ENCODE measurements at regions not wholly inside any gene's neighbourhood (a gene's known extent, or its start where the extent isn't known, plus 50 kb on each side); places are given as distances from the start of the nearest gene placed in this dataset.

DNA sequence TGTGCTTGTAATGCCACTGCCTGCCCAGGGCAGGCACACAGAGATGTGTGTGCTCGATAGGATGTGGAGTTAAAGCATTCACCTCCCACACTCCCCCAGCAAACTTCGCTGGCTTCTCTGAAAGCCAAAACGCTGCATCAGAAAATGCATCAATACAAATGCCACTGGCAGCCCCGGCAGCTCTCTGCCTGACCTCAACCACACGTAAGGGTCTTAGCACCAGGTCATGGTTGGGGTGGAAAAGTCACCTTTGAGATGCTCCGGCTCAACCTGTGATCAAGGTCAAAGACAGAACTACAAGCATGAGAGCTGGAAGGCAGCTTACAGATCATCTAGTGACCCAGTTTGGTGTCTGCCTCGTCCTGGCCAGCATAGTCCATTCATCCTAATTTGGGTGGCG, 114.4 kb upstream of the NANOS1 start:
- POLR2A ChIA-PET, result no interaction called here
- CTCF ChIA-PET, result no interaction called here

DNA sequence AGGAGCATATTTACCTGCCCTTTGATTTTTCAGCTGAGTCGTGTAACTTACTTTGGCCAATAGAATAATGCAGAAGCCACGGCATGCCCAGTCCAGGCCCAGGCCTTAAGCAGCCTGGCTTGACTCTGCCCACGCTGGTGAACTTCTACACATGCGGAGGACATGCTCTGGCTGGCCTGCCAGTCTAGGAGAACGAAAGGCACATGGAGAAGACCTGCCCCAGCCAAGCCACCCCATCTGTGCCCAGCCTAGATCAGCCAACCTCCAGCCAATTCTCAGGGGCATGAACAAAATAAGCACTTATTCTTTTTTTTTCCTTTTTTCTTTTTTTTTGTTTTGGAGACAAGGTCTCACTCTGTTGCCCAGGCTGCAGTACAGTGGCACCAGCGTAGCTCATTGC, 112.7 kb upstream of the NANOS1 start:
- no peak overlapping the region for H3K27ac ChIP-seq (ENCODE audit: low read depth, low read length)
- POLR2A ChIA-PET, result no interaction called here
- TF ChIP-seq, protein P1, sequence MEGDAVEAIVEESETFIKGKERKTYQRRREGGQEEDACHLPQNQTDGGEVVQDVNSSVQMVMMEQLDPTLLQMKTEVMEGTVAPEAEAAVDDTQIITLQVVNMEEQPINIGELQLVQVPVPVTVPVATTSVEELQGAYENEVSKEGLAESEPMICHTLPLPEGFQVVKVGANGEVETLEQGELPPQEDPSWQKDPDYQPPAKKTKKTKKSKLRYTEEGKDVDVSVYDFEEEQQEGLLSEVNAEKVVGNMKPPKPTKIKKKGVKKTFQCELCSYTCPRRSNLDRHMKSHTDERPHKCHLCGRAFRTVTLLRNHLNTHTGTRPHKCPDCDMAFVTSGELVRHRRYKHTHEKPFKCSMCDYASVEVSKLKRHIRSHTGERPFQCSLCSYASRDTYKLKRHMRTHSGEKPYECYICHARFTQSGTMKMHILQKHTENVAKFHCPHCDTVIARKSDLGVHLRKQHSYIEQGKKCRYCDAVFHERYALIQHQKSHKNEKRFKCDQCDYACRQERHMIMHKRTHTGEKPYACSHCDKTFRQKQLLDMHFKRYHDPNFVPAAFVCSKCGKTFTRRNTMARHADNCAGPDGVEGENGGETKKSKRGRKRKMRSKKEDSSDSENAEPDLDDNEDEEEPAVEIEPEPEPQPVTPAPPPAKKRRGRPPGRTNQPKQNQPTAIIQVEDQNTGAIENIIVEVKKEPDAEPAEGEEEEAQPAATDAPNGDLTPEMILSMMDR (IDR thresholded peaks at IDR 0.05; ENCODE audit: low read depth, low read length), result no peak
- H3K27me3 ChIP-seq (ENCODE audit: control insufficient read depth, insufficient read depth, low read length), result no peaks in the 10 kb centered on the region
- CTCF ChIA-PET, result no interaction called here
- no peak overlapping the region for H3K4me3 ChIP-seq (ENCODE audit: low read depth, low read length)
- H3K9me3 ChIP-seq (ENCODE audit: control insufficient read depth, insufficient read depth, low read length), result no peaks in the 10 kb centered on the region
- no peak for DNase-seq (ENCODE audit: low read depth, low spot score)

More for the DNA sequence above, 114.4 kb upstream of the NANOS1 start:
- Histone ChIP-seq H3K4me3 (ENCODE audit: low read depth, low read length) (no peak overlapping the region), H3K27me3 (ENCODE audit: control insufficient read depth, insufficient read depth, low read length) (no peaks in the 10 kb centered on the region), H3K27ac (ENCODE audit: low read depth, low read length) (no peak overlapping the region), H3K9me3 (ENCODE audit: control insufficient read depth, insufficient read depth, low read length) (no peaks in the 10 kb centered on the region; the same call in 1 of the 2 replicates)
- TF ChIP-seq, protein P1 (IDR thresholded peaks at IDR 0.05; ENCODE audit: low read depth, low read length), result no peak
- DNase-seq (ENCODE audit: low read depth, low spot score), result no peak

DNA sequence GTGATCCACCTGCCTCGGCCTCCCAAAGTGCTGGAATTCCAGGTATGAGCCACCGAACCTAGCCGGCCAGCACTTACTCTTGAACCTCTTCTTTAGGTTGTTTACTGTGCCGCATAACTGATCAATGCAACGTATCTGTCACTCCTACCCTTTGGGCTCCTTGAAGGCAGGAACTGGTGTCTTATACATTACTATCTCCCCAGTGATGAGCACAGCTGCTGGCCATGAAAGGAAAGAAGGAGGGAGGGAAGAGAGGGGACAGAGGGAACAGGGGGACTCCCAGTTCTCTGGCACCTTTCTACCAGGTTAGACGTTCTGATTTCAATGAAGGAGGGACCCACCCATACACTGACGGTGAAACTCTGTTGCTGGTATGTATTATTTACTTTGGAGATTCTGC, 111.8 kb upstream of the NANOS1 start:
- DNase-seq (ENCODE audit: low read depth, low spot score), result no peak
- H3K27ac ChIP-seq (ENCODE audit: low read depth, low read length), result no peak overlapping the region
- no peaks in the 10 kb centered on the region for H3K9me3 ChIP-seq (ENCODE audit: control insufficient read depth, insufficient read depth, low read length)
- CTCF ChIA-PET, result no interaction called here
- POLR2A ChIA-PET, result no interaction called here
- H3K27me3 ChIP-seq (ENCODE audit: control insufficient read depth, insufficient read depth, low read length), result no peaks in the 10 kb centered on the region
- no peak overlapping the region for H3K4me3 ChIP-seq (ENCODE audit: low read depth, low read length)
- TF ChIP-seq, protein P1 (IDR thresholded peaks at IDR 0.05; ENCODE audit: low read depth, low read length), result no peak

DNA sequence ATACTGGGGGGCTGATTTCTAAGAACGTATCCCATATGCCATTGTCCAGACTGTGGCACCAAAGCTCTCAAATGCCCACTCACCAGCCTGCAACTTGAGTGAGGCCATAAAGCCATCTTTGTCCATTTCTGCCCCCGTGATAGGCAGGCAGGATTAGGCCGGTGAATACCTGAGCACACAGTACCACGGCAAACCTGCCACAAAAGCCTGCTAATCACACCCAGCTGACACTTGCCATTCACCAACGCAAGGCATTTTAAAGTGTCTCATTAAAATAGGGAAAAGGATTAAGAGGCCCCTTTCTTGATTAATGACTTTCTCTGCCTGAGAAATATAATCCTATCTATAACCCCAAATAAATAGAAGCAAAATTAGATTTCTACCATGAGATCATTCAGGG, 111.4 kb upstream of the NANOS1 start:
- ChIA-PET CTCF (no interaction called here), POLR2A (no interaction called here)
- Histone ChIP-seq H3K4me3 (ENCODE audit: low read depth, low read length) (no peak overlapping the region), H3K27ac (ENCODE audit: low read depth, low read length) (no peak overlapping the region), H3K9me3 (ENCODE audit: control insufficient read depth, insufficient read depth, low read length) (no peaks in the 10 kb centered on the region), H3K27me3 (ENCODE audit: control insufficient read depth, insufficient read depth, low read length) (no peaks in the 10 kb centered on the region)
- TF ChIP-seq, protein P1 (IDR thresholded peaks at IDR 0.05; ENCODE audit: low read depth, low read length), result no peak
- DNase-seq (ENCODE audit: low read depth, low spot score), result no peak

DNA sequence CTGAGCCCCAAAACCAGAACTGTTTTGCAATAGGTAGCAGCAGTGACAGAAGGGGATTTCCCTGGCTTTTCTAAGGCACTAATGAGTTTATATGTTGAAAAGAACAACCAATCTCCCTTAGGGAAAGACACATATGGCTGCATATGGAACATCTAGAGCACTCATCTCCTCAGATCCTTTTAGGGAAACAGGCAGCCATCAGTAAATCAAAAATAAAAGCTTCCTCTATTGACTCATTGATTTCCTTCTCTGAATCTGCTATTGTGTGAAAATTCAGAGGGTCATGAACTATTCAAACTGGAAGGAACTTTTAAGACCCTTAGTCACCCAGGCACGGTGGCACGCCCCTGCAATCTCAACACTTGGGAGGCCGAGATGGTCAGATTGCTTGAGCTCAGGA, 110.9 kb upstream of the NANOS1 start:
- TF ChIP-seq, protein P1 (IDR thresholded peaks at IDR 0.05; ENCODE audit: low read depth, low read length), result no peak
- CTCF ChIA-PET, result no interaction called here
- H3K9me3 ChIP-seq (ENCODE audit: control insufficient read depth, insufficient read depth, low read length), result no peaks in the 10 kb centered on the region
- H3K4me3 ChIP-seq (ENCODE audit: low read depth, low read length), result no peak overlapping the region
- H3K27ac ChIP-seq (ENCODE audit: low read depth, low read length), result no peak overlapping the region
- POLR2A ChIA-PET, result no interaction called here
- no peak for DNase-seq (ENCODE audit: low read depth, low spot score)
- no peaks in the 10 kb centered on the region for H3K27me3 ChIP-seq (ENCODE audit: control insufficient read depth, insufficient read depth, low read length)

Measured in AG04450 (cell line).